NB4 (cell line): ENCODE measurements at regions not wholly inside any gene's neighbourhood (a gene's known extent, or its start where the extent isn't known, plus 50 kb on each side); places are given as distances from the start of the nearest gene placed in this dataset.

Experiments
- MAX ChIP-seq: IDR thresholded peaks from 2 replicates; pipeline ENCODE4 v1.6.1; 2011; ENCODE audit warnings: low read depth, low read length
- TF ChIP-seq, protein P1 (sequence below): IDR thresholded peaks from one replicate; pipeline ENCODE4 v1.5.1; 2012; ENCODE audit warnings: low read depth, low read length

- TF ChIP-seq, protein P1, sequence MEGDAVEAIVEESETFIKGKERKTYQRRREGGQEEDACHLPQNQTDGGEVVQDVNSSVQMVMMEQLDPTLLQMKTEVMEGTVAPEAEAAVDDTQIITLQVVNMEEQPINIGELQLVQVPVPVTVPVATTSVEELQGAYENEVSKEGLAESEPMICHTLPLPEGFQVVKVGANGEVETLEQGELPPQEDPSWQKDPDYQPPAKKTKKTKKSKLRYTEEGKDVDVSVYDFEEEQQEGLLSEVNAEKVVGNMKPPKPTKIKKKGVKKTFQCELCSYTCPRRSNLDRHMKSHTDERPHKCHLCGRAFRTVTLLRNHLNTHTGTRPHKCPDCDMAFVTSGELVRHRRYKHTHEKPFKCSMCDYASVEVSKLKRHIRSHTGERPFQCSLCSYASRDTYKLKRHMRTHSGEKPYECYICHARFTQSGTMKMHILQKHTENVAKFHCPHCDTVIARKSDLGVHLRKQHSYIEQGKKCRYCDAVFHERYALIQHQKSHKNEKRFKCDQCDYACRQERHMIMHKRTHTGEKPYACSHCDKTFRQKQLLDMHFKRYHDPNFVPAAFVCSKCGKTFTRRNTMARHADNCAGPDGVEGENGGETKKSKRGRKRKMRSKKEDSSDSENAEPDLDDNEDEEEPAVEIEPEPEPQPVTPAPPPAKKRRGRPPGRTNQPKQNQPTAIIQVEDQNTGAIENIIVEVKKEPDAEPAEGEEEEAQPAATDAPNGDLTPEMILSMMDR: no peak
- TF ChIP-seq MAX: no peak
Observed at GRCh38 chr1:47593013-47593568, 155.2 kb downstream of the FOXD2 start.
